ENCODE measurements at regions not wholly inside any gene's neighbourhood (a gene's known extent, or its start where the extent isn't known, plus 50 kb on each side); places are given as distances from the start of the nearest gene placed in this dataset.

DNA sequence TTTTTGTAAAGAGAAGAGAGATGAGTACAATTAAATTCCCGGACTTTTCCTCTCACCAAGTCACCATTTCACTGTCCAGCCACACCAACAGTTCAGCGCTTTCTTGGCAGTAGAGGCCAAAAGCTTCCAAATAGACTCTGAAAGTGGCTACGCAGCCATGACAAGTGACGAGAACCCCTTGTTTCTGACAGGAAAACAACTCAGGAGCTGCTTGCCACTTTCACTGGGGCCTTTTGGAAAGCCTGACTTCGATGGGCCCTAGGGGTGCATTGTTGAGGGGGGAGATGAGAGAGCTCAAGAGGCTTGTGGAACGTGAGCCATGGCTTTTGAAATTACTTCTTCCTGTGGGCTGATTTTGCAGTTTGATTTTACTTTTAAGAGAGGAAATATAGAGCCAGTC is 422.1 kb upstream of the FAT3 start:
- Histone ChIP-seq H3K4me3 (ENCODE audit: low read length) (no peak overlapping the region), H3K36me3 (replicated peaks; ENCODE audit: low read depth, low read length) (no peaks in the 10 kb centered on the region), H4K20me1 (ENCODE audit: insufficient read depth, low read length) (no peaks in the 10 kb centered on the region), H3K9me3 (ENCODE audit: insufficient read depth, low read length) (no peaks in the 10 kb centered on the region), H2AFZ (ENCODE audit: low read depth, low read length) (0 out of 2 replicates have a peak overlapping the region, but pooled peaks have one; percentile 3), H3K79me2 (ENCODE audit: low read length) (no peaks in the 10 kb centered on the region), H3K27ac (ENCODE audit: low read length) (no peak overlapping the region), H3K9ac (ENCODE audit: low read length) (no peak overlapping the region), H3K27me3 (ENCODE audit: low read depth, low read length) (no peaks in the 10 kb centered on the region), H3K4me1 (ENCODE audit: low read length) (no peaks in the 10 kb centered on the region), H3K4me2 (ENCODE audit: low read length) (no peak overlapping the region)
- no peak for TF ChIP-seq EZH2phosphoT487 (IDR thresholded peaks at IDR 0.05; ENCODE audit: low read depth)
- TF ChIP-seq, protein P1, sequence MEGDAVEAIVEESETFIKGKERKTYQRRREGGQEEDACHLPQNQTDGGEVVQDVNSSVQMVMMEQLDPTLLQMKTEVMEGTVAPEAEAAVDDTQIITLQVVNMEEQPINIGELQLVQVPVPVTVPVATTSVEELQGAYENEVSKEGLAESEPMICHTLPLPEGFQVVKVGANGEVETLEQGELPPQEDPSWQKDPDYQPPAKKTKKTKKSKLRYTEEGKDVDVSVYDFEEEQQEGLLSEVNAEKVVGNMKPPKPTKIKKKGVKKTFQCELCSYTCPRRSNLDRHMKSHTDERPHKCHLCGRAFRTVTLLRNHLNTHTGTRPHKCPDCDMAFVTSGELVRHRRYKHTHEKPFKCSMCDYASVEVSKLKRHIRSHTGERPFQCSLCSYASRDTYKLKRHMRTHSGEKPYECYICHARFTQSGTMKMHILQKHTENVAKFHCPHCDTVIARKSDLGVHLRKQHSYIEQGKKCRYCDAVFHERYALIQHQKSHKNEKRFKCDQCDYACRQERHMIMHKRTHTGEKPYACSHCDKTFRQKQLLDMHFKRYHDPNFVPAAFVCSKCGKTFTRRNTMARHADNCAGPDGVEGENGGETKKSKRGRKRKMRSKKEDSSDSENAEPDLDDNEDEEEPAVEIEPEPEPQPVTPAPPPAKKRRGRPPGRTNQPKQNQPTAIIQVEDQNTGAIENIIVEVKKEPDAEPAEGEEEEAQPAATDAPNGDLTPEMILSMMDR (IDR thresholded peaks at IDR 0.05; ENCODE audit: low read depth, low read length): no peak

DNA sequence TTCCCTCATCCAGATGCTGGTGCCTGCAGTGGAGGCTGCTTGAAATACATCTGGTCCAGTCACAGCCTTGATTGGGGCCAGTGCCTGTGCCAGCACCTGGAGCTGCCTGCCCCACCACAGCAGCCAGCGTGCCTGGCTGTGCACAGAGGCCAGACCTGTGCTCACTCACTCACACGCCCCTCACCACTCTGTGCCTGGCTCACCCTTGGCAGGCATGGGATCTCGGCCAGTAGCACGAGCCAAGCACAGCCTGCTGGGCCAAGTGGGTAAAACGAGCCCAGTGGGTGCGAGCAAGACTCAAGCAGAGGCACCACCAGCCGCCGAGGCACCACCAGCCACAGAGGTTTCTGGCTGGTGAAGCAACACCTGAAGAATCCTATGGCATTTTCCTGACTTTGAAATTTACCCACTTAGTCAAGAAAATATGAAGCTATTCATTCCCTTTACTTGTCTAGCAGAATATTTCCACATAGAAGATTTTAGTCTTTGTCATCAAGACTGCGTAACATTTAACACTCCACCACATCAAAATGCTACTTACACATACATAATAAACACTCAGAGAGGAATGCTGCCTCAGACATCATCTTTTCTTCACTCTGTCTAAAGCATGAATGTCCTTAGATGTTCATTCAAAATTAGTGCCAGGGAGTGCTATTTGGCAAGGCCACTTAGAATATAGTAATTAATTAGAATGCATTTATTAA is 424.3 kb upstream of the FAT3 start:
- Histone ChIP-seq H3K79me2 (ENCODE audit: low read length) (no peaks in the 10 kb centered on the region), H3K4me3 (ENCODE audit: low read length) (no peak overlapping the region), H3K27ac (ENCODE audit: low read length) (no peak overlapping the region), H3K27me3 (ENCODE audit: low read depth, low read length) (no peaks in the 10 kb centered on the region), H2AFZ (ENCODE audit: low read depth, low read length) (no peak overlapping the region), H3K9ac (ENCODE audit: low read length) (no peak overlapping the region), H4K20me1 (ENCODE audit: insufficient read depth, low read length) (no peaks in the 10 kb centered on the region), H3K4me2 (ENCODE audit: low read length) (no peak overlapping the region), H3K4me1 (ENCODE audit: low read length) (peaks cover 7% of the 10 kb centered on the region; the same call in 1 of the 2 replicates), H3K9me3 (ENCODE audit: insufficient read depth, low read length) (no peaks in the 10 kb centered on the region), H3K36me3 (replicated peaks; ENCODE audit: low read depth, low read length) (no peaks in the 10 kb centered on the region)
- TF ChIP-seq EZH2phosphoT487 (IDR thresholded peaks at IDR 0.05; ENCODE audit: low read depth): no peak
- TF ChIP-seq, protein P1 (IDR thresholded peaks at IDR 0.05; ENCODE audit: low read depth, low read length): no peak

DNA sequence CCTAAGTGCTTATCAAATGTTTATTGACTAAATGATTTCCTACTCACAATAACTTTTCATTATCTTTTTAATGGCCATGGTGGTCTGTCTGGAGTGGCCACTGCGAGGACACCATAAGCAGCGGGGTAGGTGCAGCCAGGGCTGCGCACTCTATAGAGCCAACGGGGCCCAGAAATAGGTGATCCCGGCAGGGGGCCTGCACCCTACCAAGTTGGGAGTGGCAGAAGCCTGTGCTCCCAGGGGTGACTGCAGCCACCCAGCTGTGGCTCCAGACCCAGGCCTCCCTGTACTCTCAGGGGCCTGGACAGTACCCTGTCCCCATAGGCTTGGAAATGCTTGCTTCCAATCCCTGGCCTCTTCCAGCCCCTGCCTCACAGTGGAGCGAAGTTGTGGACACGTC is 426.4 kb upstream of the FAT3 start:
- no peak overlapping the region for H3K4me2 ChIP-seq (ENCODE audit: low read length)
- H3K9ac ChIP-seq (ENCODE audit: low read length): no peak overlapping the region
- no peaks in the 10 kb centered on the region for H4K20me1 ChIP-seq (ENCODE audit: insufficient read depth, low read length)
- H3K9me3 ChIP-seq (ENCODE audit: insufficient read depth, low read length): no peaks in the 10 kb centered on the region
- no peak overlapping the region for H3K4me3 ChIP-seq (ENCODE audit: low read length)
- TF ChIP-seq EZH2phosphoT487 (IDR thresholded peaks at IDR 0.05; ENCODE audit: low read depth): no peak
- TF ChIP-seq, protein P1 (IDR thresholded peaks at IDR 0.05; ENCODE audit: low read depth, low read length): no peak
- no peak overlapping the region for H2AFZ ChIP-seq (ENCODE audit: low read depth, low read length)
- no peak overlapping the region for H3K27ac ChIP-seq (ENCODE audit: low read length)
- peaks cover 7% of the 10 kb centered on the region; the same call in 1 of the 2 replicates for H3K4me1 ChIP-seq (ENCODE audit: low read length)
- no peaks in the 10 kb centered on the region for H3K27me3 ChIP-seq (ENCODE audit: low read depth, low read length)
- no peaks in the 10 kb centered on the region for H3K36me3 ChIP-seq (replicated peaks; ENCODE audit: low read depth, low read length)
- H3K79me2 ChIP-seq (ENCODE audit: low read length): no peaks in the 10 kb centered on the region

DNA sequence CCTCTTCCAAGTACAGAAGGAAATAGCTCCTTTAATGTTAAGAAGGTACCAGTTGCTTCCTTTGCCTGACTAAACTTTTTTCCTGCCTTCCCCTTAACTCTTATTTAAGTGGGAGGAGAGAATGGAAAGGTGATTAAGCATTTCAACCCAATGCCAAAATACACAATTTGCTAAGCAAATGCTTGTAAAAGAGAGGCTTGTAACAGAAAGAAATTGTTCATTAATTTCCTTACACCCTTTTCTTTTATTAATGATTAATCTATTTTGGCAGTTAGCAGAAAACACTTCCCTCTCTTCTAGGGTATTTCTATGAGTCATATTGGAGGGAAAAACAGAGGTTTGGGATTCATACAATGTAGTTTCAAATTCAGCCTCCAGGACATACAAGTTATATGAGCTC is 427.6 kb upstream of the FAT3 start:
- Histone ChIP-seq H3K79me2 (ENCODE audit: low read length) (no peaks in the 10 kb centered on the region), H3K9me3 (ENCODE audit: insufficient read depth, low read length) (no peaks in the 10 kb centered on the region), H3K4me1 (ENCODE audit: low read length) (peaks cover 7% of the 10 kb centered on the region; the same call in 1 of the 2 replicates), H2AFZ (ENCODE audit: low read depth, low read length) (no peak overlapping the region), H3K27me3 (ENCODE audit: low read depth, low read length) (no peaks in the 10 kb centered on the region), H3K27ac (ENCODE audit: low read length) (no peak overlapping the region), H3K4me3 (ENCODE audit: low read length) (no peak overlapping the region), H3K4me2 (ENCODE audit: low read length) (no peak overlapping the region), H3K36me3 (replicated peaks; ENCODE audit: low read depth, low read length) (no peaks in the 10 kb centered on the region), H3K9ac (ENCODE audit: low read length) (no peak overlapping the region), H4K20me1 (ENCODE audit: insufficient read depth, low read length) (no peaks in the 10 kb centered on the region)
- TF ChIP-seq, protein P1 (IDR thresholded peaks at IDR 0.05; ENCODE audit: low read depth, low read length): no peak
- no peak for TF ChIP-seq EZH2phosphoT487 (IDR thresholded peaks at IDR 0.05; ENCODE audit: low read depth)
